ENCODE measurements at regions not wholly inside any gene's neighbourhood (a gene's known extent, or its start where the extent isn't known, plus 50 kb on each side); places are given as distances from the start of the nearest gene placed in this dataset.

GRCh38 chr2:51258301-51258700 is 226.4 kb upstream of the NRXN1 start:
- TF ChIP-seq CTCF (optimal IDR thresholded peaks at IDR 0.05 in 1 of 3, IDR thresholded peaks at IDR 0.05 in 1 of 3, conservative IDR thresholded peaks at IDR 0.05 in 1 of 3; ENCODE audit: extremely low read depth in 1 of 3, insufficient read depth in 2 of 3, low read length in 3 of 3) (no peak), EZH2 (IDR thresholded peaks at IDR 0.05; ENCODE audit: low read length) (no peak)
